ENCODE measurements at regions not wholly inside any gene's neighbourhood (a gene's known extent, or its start where the extent isn't known, plus 50 kb on each side); places are given as distances from the start of the nearest gene placed in this dataset.

DNA sequence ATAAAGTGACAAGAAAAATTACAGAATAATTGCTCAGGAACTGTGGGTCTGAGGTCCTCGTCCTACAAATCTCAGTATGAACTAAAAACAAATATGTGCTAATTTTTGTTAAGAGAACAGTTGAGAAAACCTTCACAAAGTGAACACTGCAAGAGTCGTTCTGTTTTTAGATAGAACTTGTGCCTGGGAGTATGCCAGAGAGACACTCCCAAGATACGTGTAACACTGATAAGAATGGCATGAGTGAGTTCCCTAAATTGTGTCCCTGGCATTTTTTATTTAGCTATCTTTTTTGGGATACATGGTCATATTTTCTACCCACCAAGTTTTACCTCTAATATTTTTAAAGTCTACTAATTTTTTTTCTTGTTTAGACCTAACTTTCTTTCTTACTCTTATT lies 860.0 kb upstream of the NR2F2 start:
- DNase-seq, result no peak

DNA sequence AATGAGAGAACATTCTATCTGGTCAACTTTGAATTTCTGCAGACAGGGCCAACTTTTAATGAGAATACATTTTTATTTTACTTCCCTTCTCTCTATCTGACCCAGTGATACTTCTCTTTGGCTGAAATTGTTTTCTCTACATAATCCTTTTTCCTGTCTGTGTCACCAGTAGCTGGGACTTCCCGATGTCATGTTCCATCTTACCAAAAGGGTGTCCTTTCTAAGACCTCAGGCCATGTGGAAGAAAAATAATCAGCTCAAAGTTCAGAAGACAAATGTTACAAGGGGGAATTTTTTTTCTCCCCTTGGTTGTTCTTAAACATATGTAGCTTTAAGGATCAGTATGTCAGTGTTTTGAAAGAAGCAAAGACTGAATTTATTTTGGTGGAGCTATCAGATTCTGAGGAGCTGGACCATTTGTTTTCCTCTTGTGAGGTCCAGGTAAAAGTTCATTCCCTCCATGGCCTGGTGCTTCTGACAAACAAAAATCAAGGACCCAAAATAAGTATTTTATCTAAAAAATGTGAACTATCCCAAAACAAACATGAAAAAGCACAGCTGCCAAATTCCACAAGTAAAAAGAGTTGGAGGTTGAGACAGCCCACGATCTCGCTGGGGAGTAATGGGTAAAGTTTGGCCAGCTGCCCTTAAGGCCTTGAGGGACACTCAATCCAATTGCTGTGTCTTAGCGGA lies 859.4 kb upstream of the NR2F2 start:
- no peak for DNase-seq

DNA sequence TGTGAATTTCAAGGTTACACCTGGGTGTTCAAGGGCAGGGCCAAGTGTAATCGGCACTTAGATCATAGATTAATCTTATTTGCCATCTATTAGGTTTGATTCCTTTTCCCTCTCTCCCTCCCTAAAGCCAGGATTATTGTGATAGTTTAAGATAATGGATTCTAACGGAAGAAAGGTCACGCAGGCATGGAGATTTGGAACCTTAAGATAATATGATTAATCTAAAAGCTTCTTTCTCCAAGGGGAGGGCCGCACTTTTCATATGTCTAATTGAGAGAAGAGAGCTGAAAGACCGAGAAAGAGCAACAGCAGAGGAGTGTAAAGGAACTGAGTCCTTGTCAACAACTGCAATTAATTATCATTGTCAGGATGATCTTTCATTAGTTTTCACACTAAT lies 858.8 kb upstream of the NR2F2 start:
- no peak for DNase-seq

DNA sequence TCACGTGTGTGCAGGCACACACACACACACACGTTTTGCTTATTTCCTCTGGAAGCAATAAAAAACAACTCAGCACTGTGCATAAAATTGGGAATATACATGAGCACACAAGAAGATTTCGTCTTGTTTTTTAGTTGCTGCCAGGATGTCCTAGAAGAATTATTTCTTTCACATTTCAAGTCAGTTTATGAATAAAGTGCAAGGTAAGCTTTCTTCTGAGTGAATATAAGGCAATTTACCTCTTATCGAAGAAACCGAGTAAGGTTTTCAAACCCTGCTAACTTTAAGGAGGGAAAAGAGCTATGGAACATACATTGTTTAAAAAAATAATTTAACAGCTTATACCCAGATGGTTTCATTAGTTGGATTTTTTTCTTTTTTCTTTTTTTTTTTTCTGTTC lies 855.4 kb upstream of the NR2F2 start:
- DNase-seq, result no peak

DNA sequence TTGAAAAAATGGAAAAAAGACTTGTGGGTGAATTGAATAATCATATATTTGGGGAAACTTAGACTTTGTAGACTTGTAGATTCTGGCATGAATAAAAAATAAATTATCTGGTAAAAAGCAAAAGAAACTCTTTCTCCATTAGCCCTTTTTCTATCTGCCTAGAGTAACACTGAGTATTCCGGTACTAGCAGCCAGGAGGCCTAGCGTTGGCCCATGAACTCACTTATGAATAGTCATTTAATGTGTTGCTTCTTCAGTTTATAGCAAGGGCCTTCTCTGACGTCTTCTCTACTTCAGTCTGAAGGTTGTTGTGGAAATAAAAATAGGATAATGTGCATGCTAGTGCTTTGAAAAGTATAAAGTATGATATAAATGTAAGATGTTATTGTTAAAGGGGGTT lies 851.2 kb upstream of the NR2F2 start:
- DNase-seq, result no peak

DNA sequence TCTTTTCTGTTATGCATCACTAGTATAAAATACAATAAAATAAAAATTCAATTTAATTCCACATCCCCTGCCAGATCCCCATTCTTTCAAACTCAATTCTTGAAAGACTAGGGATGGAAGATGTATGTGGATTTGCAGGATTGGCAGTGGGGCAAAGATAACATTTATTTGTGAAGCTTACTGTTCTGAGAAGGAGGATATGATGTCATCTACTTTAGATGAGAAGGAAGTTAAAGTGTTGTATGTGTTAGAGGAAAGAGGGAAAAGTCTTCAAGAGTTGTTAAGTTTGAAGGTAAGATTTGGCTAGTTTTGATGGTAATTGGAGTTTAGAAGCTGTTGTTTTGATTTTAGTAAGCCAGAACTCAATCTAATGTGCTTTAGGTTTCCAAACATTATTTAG lies 845.1 kb upstream of the NR2F2 start:
- no peak for DNase-seq

DNA sequence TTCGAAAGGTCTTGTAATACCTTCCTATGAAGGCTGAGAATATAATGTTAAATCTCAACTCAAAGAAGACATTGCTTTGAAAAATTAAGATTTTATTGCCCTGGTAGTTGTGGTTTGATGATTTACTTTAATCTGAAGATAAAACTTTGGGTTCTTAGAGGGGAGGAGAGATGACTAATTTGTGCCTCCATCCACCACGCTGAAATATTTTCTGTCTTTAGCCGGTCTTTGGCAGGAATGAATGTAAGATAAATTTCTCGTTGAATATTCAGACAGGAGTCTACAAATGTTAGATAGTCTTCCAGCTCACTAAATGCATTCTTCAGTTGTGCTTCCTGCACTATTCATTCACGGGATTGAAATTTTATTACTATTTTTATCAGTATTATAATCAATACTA lies 844.3 kb upstream of the NR2F2 start:
- DNase-seq, result no peak

DNA sequence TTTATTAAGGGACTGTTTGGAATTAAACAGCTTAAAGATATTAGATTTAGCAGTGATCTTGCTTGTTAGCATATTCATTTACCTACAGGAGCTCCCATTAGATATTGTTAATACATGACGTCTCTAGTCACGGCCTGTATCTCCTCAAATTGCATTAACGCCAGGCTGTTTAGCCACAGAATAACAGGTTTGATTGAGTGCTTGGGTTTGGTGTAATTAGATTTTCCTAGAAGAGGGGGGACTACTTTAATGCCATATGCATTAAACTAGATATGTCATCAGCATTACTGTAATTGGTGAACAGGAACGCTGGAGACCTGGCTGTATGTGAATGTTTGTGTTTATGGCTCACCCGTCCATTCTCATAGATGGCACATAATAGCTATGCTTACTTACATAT lies 841.4 kb upstream of the NR2F2 start:
- no peak for DNase-seq

DNA sequence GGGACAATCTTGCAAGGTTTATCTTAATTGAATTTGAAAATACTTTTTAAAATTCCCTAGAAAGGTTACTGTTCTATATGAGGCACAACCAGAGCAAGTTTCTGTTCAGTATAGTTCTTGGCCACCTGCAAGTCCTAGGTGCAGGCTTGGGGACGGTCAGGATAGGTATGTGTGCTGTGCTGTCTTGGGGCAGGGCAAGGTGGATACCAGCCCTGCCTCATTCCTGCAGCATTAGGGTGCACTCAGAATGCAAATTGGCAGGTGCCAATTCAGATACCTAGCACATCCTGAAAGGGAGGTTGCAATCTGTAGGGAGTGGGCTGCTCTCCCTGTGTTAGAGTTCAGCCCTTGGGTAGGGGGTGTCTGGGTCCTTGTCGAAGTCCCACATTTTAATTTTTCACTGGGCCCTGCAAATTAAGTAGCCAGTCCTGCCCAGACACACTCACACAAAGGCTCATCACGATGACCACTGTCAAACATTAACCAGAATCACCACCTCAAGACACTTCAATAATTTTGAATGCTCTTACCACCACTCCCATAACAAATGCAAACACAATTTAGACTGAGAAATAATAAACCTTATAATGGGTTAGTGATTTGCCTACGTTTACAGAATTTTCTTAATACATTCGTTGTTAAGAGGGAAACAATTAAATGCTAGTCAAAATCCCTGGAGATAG lies 838.0 kb upstream of the NR2F2 start:
- no peak for DNase-seq

DNA sequence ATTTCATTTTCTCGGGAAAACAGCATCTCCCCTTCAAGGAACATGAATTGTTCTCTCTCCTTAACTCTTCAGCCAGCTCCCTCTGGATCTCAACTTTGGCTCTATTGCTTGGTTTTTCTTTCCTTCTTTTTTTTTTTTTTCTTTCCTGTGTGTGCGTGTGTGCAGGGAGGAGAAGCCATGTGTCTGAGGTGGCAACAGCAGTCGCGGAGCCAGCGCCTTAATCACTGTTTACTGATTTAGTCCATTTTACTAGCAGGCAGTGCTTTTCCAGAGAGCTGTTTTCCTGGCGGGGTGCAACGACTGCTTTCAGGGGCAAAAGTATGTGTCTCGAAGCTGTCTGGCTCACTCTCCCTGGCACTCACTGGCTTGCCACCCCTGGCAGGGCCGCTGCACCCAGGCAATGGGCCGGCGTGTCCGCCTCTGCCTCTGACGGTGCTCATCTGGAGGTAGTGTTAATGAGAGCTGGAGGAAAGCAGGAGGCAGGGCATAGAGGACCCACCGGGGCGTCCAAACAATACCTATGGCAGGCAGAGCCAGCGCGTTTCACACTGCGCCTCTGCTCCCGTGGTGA lies 835.4 kb upstream of the NR2F2 start:
- no peak for DNase-seq

DNA sequence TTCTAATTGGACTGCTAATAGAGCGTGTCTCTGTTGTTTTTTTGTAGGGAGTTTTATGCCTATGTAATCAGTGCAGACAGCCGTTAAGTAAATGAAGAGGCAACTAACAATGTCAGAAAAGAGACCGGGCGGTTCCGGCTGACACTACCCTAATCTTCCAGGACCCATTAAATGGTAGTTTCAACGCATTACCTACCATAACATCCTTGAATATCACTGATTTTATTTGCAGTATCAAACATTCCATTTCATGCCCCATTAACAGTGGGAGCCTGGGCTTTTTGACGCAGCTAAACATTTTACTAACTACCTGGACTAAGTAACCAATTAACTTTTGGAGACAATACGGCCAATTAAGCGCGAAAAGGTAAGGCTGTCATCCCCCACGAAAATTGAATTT lies 832.9 kb upstream of the NR2F2 start:
- no peak for DNase-seq

DNA sequence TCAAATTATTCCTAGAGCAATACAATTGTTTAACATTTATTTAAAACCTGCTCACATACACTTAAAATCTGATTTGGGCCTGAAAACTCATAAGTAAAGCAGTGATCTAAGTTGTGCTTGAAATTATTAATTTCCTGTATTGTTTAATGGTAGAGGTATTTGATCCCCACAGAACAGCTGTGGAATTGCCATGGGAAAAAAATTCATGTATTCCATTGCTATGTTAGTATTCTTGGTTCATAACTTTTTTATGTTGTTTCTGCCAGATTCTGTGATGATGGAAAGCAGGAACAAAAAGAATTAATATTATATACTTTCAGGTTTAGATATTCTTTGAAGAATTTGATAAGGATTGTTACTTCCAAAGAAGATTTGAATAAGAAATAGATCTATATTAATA lies 831.5 kb upstream of the NR2F2 start:
- no peak for DNase-seq

DNA sequence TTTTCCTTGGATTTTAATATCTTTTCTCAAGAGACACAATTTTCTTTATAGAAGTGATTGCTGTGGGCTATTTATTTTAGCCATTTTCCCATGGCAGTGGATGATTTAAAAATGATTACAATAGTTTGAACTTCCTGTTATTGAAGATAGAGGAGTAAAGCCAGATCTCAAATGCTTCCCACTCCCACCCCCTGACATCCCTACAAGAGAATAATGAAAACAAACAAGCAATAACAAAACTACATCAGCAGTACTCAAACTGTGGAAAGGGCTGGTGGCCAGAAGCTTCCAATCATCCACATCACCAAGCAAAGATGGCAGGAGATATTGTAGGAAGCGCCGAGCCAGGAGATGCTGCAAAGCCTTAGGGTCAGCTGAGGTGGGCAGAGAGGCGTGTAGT lies 831.1 kb upstream of the NR2F2 start:
- DNase-seq, result no peak

DNA sequence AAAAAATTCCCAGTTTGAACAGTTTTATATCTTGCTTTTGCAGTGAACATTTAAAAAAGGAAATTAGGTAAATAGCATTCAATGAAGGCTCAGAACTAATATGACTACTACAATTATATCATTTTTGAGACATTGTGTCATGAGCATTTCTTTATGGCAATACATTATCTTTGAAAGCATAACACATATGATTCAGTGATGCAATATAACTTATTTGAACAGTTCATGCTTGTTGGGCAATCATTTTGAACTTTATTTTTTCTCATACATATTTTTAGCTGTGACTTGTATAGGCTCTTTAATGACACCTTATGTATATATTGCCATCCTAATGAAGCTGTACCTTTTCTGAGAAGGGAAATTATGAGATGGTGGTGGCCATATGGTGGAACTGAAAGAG lies 828.6 kb upstream of the NR2F2 start:
- DNase-seq, result no peak

DNA sequence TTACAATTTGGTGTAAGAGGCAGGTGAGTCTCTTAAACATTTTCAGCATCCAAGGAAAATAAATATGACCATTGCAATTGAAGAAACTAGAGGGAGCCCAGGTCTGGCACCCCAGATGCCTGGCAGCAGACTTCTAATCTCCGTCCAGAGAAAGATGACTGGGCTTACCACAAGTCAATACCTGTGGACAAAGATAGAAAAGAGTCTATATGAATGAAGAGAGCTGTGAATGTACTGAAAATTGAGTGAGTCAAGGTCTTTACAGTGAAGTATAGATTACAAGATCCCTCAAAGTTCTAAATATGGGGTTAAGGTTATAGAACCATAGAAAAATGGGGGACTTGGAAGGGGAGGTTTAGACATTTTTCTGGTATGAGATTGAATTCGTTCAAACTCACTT lies 827.4 kb upstream of the NR2F2 start:
- DNase-seq, result no peak

DNA sequence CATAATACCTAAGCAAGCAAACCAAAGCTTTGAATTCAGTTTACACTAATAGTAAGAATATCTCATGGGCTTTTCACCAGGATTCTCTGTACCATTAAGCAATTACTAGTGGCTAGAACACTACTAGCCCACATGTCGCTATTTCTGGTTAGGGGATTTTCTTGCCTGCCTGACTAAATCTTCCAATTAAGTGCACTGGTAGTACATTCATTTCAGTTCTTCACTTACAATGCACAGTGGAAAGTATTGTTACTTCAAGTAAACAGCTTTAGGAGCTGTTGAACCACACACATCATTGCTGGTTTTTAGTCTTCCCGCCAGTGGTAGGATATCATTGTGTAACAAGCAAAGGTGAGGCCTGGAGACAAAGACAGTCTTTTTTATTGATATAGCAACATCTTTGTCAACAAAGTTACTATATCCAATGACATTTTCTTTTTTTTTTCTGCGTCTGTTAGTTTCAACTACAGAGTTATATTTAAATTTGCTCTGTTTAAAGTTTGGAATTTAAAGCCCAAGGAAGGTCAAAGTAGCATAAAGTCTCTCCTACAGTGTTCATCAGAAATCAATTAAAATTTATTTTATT lies 826.8 kb upstream of the NR2F2 start:
- DNase-seq, result no peak

DNA sequence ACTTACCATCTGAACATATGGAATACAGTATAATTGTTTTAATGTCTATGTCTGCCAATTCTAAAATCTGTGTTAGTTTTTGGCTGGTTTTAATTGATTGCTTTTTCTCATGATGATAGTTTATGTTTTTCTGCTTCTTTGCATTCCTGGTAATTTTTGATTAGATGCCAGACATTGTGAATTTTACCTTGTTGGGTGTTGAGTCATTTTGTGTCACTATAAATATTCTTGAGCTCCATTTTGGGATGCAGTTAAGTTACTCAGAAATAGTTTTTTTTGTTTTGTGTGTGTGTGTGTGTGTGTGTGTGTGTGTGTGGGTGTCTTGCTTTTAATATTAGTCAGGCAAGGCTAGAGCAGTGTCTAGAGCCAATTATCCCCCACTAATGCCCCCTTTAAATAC lies 818.8 kb upstream of the NR2F2 start:
- no peak for DNase-seq

DNA sequence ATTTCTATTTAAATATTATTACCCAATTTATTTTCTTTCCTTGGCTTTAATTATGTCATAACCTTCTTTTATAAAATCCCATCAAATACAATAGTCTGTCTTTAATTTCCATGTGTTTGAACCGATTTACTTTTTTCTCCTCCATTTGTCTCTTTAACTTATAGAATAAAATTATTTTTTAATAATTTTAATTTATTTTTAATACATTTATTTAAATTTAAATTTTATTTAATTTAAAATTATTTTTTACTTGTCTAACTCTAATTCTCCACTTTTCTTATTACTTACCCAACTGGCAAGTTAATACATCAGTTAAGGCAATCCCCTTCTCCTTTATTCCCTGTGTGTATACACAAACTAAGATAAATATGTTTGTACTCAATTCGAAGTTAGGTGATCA lies 817.6 kb upstream of the NR2F2 start:
- no peak for DNase-seq

DNA sequence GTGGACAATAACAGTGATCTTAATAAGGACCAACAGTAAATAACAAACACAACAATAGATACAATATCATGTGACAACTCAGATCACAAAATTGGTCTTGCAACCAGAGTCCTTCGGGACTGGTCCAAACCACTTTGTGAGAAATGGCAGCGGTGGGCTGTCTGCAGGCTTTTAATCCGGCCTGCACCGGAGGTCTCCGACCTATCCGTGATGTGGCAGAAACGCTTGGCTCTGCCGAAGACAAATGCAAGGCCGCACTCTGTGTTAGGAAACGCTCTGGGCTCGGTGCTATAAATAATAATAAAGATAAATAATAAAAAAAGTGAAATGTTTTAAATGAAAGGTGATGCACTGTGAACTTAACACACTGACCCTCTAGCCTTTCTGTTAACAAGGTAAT lies 810.6 kb upstream of the NR2F2 start:
- DNase-seq, result no peak

DNA sequence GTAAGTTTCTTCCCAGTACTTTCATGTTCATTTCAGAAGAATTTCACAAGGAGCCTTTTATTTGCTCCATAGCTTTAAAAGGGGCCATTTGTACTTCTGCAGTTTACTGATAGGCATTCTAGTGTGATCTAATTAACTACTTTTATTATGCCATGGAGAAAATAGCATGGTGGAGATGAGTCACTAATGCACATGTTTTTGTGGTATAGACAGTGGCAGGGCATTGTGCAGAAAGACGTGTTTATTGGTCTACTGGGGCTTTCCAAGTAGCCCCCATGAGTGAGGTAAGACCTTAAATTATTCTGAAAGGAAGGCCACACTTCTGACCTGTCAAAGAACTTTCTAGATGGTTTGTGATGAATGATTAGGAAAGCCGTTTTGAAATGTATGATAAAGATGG lies 810.0 kb upstream of the NR2F2 start:
- DNase-seq, result no peak

DNA sequence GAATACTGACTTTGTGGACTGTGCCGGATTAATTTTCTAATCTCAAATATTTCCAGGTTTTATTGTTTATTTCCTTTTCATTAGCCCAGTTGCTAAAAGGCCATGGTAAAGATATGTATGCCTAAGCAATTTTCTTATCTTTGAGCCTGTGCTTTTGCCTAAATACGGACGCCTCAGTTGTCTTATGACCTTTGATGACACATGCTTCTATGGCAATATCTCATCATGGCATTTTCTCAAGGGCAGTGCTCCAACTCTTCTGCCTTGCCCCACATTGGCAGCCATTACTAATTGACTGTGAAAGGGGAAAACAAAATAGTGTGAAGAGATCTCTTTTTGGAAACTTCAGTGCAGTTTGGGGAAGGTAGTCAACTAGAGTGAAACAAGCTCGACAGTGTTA lies 809.6 kb upstream of the NR2F2 start:
- DNase-seq, result no peak

DNA sequence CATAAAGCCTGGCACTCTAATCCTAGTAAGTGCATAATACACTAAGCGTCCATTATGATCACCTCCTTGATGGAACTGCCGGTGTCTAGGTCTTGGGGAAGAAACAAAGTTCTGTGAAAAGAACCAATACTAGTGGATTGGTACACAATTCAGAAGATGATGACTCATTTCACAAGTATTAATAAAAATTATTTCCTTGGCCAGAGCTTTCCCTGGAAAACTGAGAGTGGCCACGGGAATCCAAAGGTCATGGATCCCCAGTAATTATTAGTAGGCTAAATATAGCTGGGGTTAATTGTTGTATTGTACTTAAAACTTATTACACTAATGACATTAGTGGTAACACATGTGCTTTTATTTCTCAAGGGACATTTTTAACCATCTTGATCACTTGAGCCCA lies 808.0 kb upstream of the NR2F2 start:
- DNase-seq, result no peak

DNA sequence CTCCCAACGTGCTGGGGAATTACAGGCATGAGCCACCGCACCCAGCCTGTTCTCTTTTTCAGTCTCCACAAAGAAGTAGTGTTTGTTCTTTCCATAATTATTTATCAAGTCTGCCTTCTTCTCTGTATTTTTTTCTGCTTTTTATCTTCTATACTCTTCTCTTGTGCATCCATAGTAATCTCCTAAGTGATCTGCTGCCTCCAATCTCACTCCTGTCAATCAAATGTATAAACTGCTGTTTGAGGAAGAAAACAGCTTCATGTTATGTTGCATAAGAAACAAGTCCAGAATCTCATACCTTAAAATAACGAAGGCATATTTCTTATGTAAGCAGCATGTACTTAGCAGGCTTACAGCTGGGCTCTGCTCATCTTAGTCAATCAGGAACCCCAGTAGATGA lies 801.6 kb upstream of the NR2F2 start:
- DNase-seq, result no peak

DNA sequence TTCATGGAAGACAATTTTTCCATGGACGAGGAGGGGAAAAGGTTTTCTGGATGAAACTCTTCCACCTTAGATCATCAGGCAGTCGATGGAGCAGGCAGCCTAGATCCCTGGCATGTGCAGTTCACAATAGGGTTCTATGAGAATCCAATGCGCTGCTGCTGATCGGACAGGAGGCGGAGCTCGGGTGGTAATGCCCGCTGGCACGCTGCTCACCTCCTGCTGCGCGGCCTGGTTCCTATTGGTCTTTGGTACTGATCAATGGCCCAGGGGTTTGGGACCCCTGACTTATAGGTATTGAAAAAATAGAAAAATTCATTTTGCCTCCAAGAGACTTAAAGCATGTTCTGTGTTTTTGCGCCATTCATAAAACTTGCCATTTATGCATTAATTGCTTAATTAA lies 793.9 kb upstream of the NR2F2 start:
- no peak for DNase-seq

DNA sequence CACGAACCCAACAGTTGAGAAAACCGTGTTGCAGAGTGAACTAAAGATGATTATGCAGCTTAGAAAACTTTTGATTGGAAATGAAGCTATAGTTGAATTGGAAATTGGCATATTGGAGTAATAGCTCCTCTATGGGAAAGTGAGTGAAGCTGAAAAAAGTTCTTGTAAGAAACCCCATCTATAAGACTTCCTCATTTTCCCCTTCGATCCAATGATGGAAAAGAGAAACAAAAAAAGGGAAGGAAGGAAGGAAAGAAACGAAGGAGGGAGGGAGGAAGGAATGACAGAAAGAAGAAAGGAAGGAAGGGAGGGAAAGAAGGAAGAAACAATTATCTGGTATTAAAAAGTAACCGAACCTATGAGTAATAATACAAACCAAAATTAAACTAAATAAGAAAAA lies 791.8 kb upstream of the NR2F2 start:
- DNase-seq, result no peak

Data from NCI-H2029 (cell line).